Endothelial cell of umbilical vein (primary cell): ENCODE measurements at regions not wholly inside any gene's neighbourhood (a gene's known extent, or its start where the extent isn't known, plus 50 kb on each side); places are given as distances from the start of the nearest gene placed in this dataset.

Source experiments
- BruUV-seq: library from RNA; stranded (reverse); fragments of 400-500 nt; replicated peaks from 2 replicates; lab custom pipeline; 2021; lab: Mats Ljungman, UMichigan
- CTCF ChIA-PET: fragments of 300-600, 350-600 bp; sonication (Branson Sonifier 250); formaldehyde crosslinking; loops from one replicate; lab custom pipeline; 2021; ENCODE audit warnings: antibody characterized with exemption, inconsistent platforms; lab: Charles Lee
- POLR2A ChIA-PET: fragments of 300-600, 350-600 bp; sonication (Branson Sonifier 250); formaldehyde crosslinking; loops from one replicate; lab custom pipeline; 2021; ENCODE audit warnings: antibody characterized with exemption, inconsistent platforms; lab: Charles Lee
- DNase-seq: peaks from one replicate; pipeline ENCODE4 v3.0.0-alpha.2; 2011; ENCODE audit warnings: low read depth, low spot score
- FAIRE-seq: peaks from 2 replicates; lab custom pipeline; 2011; peaks lifted over from hg19 to GRCh38; lab: Jason Lieb, UNC
- H2AFZ ChIP-seq: 2 replicates; pipeline ENCODE4 v1.6.0; 2012; ENCODE audit warnings: low read depth, low read length, control low read depth, inconsistent platforms
- H3K27ac ChIP-seq: 2 replicates; pipeline ENCODE4 v1.5.1; 2011; ENCODE audit warnings: low read depth, mild to moderate bottlenecking, control low read depth, low read length, moderate library complexity; ENCODE audit not compliant: insufficient read depth
- H3K27me3 ChIP-seq, 2 experiments: 2 replicates each; pipeline versions ENCODE4 v1.6.0 to v1.6.1; 2011; ENCODE audit warnings: low read length in 2 of 2, mixed read lengths in 1 of 2; ENCODE audit not compliant: control insufficient read depth in 2 of 2, insufficient read depth in 2 of 2
- H3K36me3 ChIP-seq, 2 experiments: 2 replicates in 1 of 2; 3 replicates in 1 of 2; pipeline ENCODE4 v1.5.1; 2011; ENCODE audit warnings: low read length in 2 of 2, mild to moderate bottlenecking in 1 of 2, moderate library complexity in 1 of 2; ENCODE audit not compliant: control insufficient read depth in 2 of 2, insufficient read depth in 2 of 2; ENCODE audit errors: extremely low read depth in 1 of 2
- H3K4me1 ChIP-seq: 3 replicates; pipeline ENCODE4 v1.5.1; 2011; ENCODE audit warnings: mild to moderate bottlenecking, low read length; ENCODE audit not compliant: control insufficient read depth, insufficient read depth; ENCODE audit errors: extremely low read depth
- H3K4me2 ChIP-seq: 2 replicates; pipeline ENCODE4 v1.6.1; 2011; ENCODE audit warnings: low read length, control low read depth, mixed read lengths; ENCODE audit not compliant: insufficient read depth
- H3K4me3 ChIP-seq, 3 experiments: fragments of 200-600 bp in 1 of 3; sonication (generic), shearing (Covaris generic) in 1 of 3; replicated peaks in 1 of 3; 2 replicates each; pipeline ENCODE4 v1.5.1; 2011 to 2016; ENCODE audit warnings: control low read depth in 3 of 3, low read length in 3 of 3, mild to moderate bottlenecking in 2 of 3, inconsistent platforms in 1 of 3, low read depth in 1 of 3, moderate library complexity in 1 of 3; ENCODE audit not compliant: insufficient read depth in 1 of 3
- H3K79me2 ChIP-seq: 2 replicates; pipeline ENCODE4 v1.6.0; 2012; ENCODE audit warnings: low read length, inconsistent platforms; ENCODE audit not compliant: control insufficient read depth, insufficient read depth
- H3K9ac ChIP-seq: replicated peaks from 2 replicates; pipeline ENCODE3; 2011; ENCODE audit warnings: low read length, control low read depth; ENCODE audit not compliant: insufficient read depth; ENCODE audit errors: extremely low read depth
- H3K9me1 ChIP-seq: replicated peaks from 3 replicates; pipeline ENCODE4 v1.6.0; 2011; ENCODE audit warnings: mild to moderate bottlenecking, low read length; ENCODE audit not compliant: control insufficient read depth, insufficient read depth; ENCODE audit errors: extremely low read depth
- H3K9me3 ChIP-seq: replicated peaks from 2 replicates; pipeline ENCODE4 v1.5.1; 2012; ENCODE audit warnings: low read length, inconsistent platforms; ENCODE audit not compliant: control insufficient read depth, insufficient read depth
- H4K20me1 ChIP-seq: replicated peaks from 2 replicates; pipeline ENCODE3; 2011; ENCODE audit warnings: mild to moderate bottlenecking, low read length; ENCODE audit not compliant: control insufficient read depth, insufficient read depth; ENCODE audit errors: extremely low read depth
- EZH2 ChIP-seq: IDR thresholded peaks from 2 replicates; pipeline ENCODE4 v1.6.1; 2012; ENCODE audit warnings: borderline replicate concordance, low read depth, mild to moderate bottlenecking, moderate library complexity, low read length, inconsistent platforms; ENCODE audit not compliant: severe bottlenecking
- FOS ChIP-seq: IDR thresholded peaks from 2 replicates; pipeline ENCODE4 v1.6.1; 2011; ENCODE audit warnings: mild to moderate bottlenecking, low read length, moderate library complexity, borderline replicate concordance; ENCODE audit not compliant: insufficient read depth
- GATA2 ChIP-seq: IDR thresholded peaks from 2 replicates; pipeline ENCODE4 v1.7.0; 2011; ENCODE audit warnings: low read depth, mild to moderate bottlenecking, moderate library complexity, mixed read lengths, low read length; ENCODE audit not compliant: insufficient read length, insufficient read depth
- JUN ChIP-seq: IDR thresholded peaks from 2 replicates; pipeline ENCODE4 v1.6.1; 2011; ENCODE audit warnings: borderline replicate concordance, low read depth; ENCODE audit not compliant: insufficient read length, insufficient read depth
- MAX ChIP-seq: IDR thresholded peaks from 2 replicates; pipeline ENCODE4 v1.6.1; 2011; ENCODE audit not compliant: insufficient read depth, insufficient read length
- MYC ChIP-seq: IDR thresholded peaks from one replicate; pipeline ENCODE4 v1.6.1; 2011; ENCODE audit warnings: mild to moderate bottlenecking, low read depth, low read length
- POLR2A ChIP-seq: IDR thresholded peaks from 2 replicates; pipeline ENCODE4 v1.6.1; 2012; ENCODE audit warnings: low read depth, mild to moderate bottlenecking, control low read depth, low read length
- POLR2AphosphoS5 ChIP-seq: IDR thresholded peaks from 2 replicates; pipeline ENCODE4 v1.6.1; 2012; ENCODE audit warnings: low read depth, mild to moderate bottlenecking, control low read depth, low read length, moderate library complexity; ENCODE audit not compliant: insufficient read depth
- dilution Hi-C: fragments of 300-500 bp; cut with MboI; formaldehyde crosslinking; loops from one replicate; pipeline ENCODE4 v1.15.0; 2019; ENCODE audit warnings: low sequenced_read_pairs; ENCODE audit not compliant: extremely low pct_ligation_motif_present
- intact Hi-C: fragments of 100-400 bp; cut with micrococcal nuclease; formaldehyde crosslinking; loops from one replicate; pipeline ENCODE4 v1.10.0; 2022
- TF ChIP-seq, protein P1 (sequence below), 2 donors: IDR thresholded peaks; 1 replicate in 1 of 2; 2 replicates in 1 of 2; pipeline ENCODE4 v1.5.1; 2011; ENCODE audit warnings: low read length in 2 of 2, mild to moderate bottlenecking in 2 of 2, moderate library complexity in 2 of 2, control low read depth in 1 of 2, inconsistent platforms in 1 of 2, low read depth in 1 of 2; ENCODE audit not compliant: insufficient read depth in 1 of 2; ENCODE audit errors: extremely low read depth in 1 of 2

DNA sequence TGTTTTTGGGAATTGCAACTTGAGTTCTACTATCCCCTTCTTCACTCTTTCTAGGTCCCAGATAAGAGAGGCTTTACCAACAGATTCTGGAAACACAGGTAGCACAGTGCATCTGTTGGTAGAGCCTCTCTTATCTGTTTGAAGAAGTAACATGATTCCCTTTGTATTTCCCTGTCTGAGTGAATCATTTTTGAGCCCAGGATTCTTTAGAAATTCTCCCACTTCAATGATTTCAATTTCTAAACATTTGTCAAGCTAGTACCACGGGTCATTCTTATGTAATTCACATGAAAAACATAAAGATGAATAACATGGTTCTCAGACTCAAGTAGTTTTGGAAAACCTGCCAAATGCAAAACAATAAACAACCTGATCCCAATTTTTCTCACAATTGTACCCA, 72.0 kb upstream of the DUSP10 start:
- FAIRE-seq (no peak), DNase-seq (no peak)
- POLR2A ChIA-PET: no interaction called here
- no peak overlapping the region for H3K27ac ChIP-seq
- no peak overlapping the region for H3K4me3 ChIP-seq
- no peak overlapping the region for H3K9ac ChIP-seq
- H3K4me2 ChIP-seq: no peak overlapping the region
- no TSS peak for BruUV-seq
- H2AFZ ChIP-seq: no peak overlapping the region
- dilution Hi-C loops (no loop called here), intact Hi-C loops (no loop called here)
- no peaks in the 10 kb centered on the region for H3K79me2 ChIP-seq
- CTCF ChIA-PET: interaction anchor here (1.5 kb wide), 1 partner anchor 12 kb away, joined by 4 read pairs; no protein-coding TSS in a partner anchor
- no peaks in the 10 kb centered on the region for H3K36me3 ChIP-seq
- H3K9me1 ChIP-seq: no peaks in the 10 kb centered on the region
- no peaks in the 10 kb centered on the region for H4K20me1 ChIP-seq
- peaks cover 23% of the 10 kb centered on the region for H3K4me1 ChIP-seq
- no peak for TF ChIP-seq FOS
- TF ChIP-seq MYC: no peak
- no peak for TF ChIP-seq GATA2
- no peak for TF ChIP-seq JUN
- TF ChIP-seq POLR2AphosphoS5: no peak
- no peak for TF ChIP-seq MAX
- no peak for TF ChIP-seq POLR2A
- TF ChIP-seq, protein P1, sequence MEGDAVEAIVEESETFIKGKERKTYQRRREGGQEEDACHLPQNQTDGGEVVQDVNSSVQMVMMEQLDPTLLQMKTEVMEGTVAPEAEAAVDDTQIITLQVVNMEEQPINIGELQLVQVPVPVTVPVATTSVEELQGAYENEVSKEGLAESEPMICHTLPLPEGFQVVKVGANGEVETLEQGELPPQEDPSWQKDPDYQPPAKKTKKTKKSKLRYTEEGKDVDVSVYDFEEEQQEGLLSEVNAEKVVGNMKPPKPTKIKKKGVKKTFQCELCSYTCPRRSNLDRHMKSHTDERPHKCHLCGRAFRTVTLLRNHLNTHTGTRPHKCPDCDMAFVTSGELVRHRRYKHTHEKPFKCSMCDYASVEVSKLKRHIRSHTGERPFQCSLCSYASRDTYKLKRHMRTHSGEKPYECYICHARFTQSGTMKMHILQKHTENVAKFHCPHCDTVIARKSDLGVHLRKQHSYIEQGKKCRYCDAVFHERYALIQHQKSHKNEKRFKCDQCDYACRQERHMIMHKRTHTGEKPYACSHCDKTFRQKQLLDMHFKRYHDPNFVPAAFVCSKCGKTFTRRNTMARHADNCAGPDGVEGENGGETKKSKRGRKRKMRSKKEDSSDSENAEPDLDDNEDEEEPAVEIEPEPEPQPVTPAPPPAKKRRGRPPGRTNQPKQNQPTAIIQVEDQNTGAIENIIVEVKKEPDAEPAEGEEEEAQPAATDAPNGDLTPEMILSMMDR (IDR thresholded peaks at IDR 0.05; ENCODE audit: extremely low read depth in 1 of 2, insufficient read depth in 1 of 2, low read depth in 1 of 2, low read length in 2 of 2): no peak
- no peak for TF ChIP-seq EZH2
- no peaks in the 10 kb centered on the region for H3K27me3 ChIP-seq
- no peaks in the 10 kb centered on the region for H3K9me3 ChIP-seq
